Stimulated activated CD4-positive, alpha-beta T cell treated with anti-CD3 and anti-CD28 coated beads, Interleukin-2, amount 100 ng/mL, for 24 hours (primary cell): ENCODE measurements at regions not wholly inside any gene's neighbourhood (a gene's known extent, or its start where the extent isn't known, plus 50 kb on each side); places are given as distances from the start of the nearest gene placed in this dataset.
"Not testable (repeated sequence)": the region's sequence is repeated elsewhere in the genome, so short reads cannot be mapped to it uniquely, and the experiment has no call there.

ENCODE experiments used
- DNase-seq, 2 donors: peaks; one replicate each; pipeline ENCODE4 v3.0.0-alpha.2; 2020

- no peak for DNase-seq
Observed at GRCh38 chr18:40296717-40297413, 1658.2 kb upstream of the PIK3C3 start.

GRCh38 chr18:40292985-40293710, 1661.9 kb upstream of the PIK3C3 start:
- no peak for DNase-seq

- no peak for DNase-seq
Observed at GRCh38 chr18:40283560-40283959, 1671.5 kb upstream of the PIK3C3 start.

GRCh38 chr18:40281356-40281755, 1673.7 kb upstream of the PIK3C3 start:
- not testable (repeated sequence) for DNase-seq

GRCh38 chr18:40274618-40275196, 1680.3 kb upstream of the PIK3C3 start:
- DNase-seq, result no peak

- no peak for DNase-seq
Observed at GRCh38 chr18:40272630-40273231, 1682.3 kb upstream of the PIK3C3 start.

- no peak for DNase-seq
Observed at GRCh38 chr18:40259115-40259835, 1695.8 kb upstream of the PIK3C3 start.

GRCh38 chr18:40258311-40258710, 1696.7 kb upstream of the PIK3C3 start:
- DNase-seq, result no peak

GRCh38 chr18:40250236-40250635, 1704.8 kb upstream of the PIK3C3 start:
- DNase-seq, result no peak

GRCh38 chr18:40249390-40250080, 1705.5 kb upstream of the PIK3C3 start:
- DNase-seq, result no peak

GRCh38 chr18:40245612-40246011, 1709.4 kb upstream of the PIK3C3 start:
- not testable (repeated sequence) for DNase-seq

- no peak for DNase-seq
Observed at GRCh38 chr18:40243607-40244006, 1711.4 kb upstream of the PIK3C3 start.

GRCh38 chr18:40235836-40236235, 1719.2 kb upstream of the PIK3C3 start:
- DNase-seq, result no peak

GRCh38 chr18:40235323-40235722, 1719.7 kb upstream of the PIK3C3 start:
- DNase-seq, result no peak

- DNase-seq, result no peak
Observed at GRCh38 chr18:40233931-40234616, 1721.0 kb upstream of the PIK3C3 start.

- no peak for DNase-seq
Observed at GRCh38 chr18:40222776-40223175, 1732.3 kb upstream of the PIK3C3 start.

- DNase-seq, result no peak
Observed at GRCh38 chr18:40216856-40217255, 1738.2 kb upstream of the PIK3C3 start.

GRCh38 chr18:40215979-40216378, 1739.1 kb upstream of the PIK3C3 start:
- DNase-seq, result no peak

- DNase-seq, result no peak
Observed at GRCh38 chr18:40210696-40211095, 1744.3 kb upstream of the PIK3C3 start.

GRCh38 chr18:40208958-40209357, 1746.1 kb upstream of the PIK3C3 start:
- no peak for DNase-seq

- no peak for DNase-seq
Observed at GRCh38 chr18:40197711-40198110, 1757.3 kb upstream of the PIK3C3 start.

GRCh38 chr18:40186677-40187076, 1768.4 kb upstream of the PIK3C3 start:
- DNase-seq, result no peak
